Mesothelial cell of epicardium (in vitro differentiated cells): ENCODE measurements at regions not wholly inside any gene's neighbourhood (a gene's known extent, or its start where the extent isn't known, plus 50 kb on each side); places are given as distances from the start of the nearest gene placed in this dataset.

Experiments
- DNase-seq, 2 experiments: peaks; one replicate each; pipeline ENCODE4 v3.0.0; 2021; ENCODE audit warnings: low spot score in 2 of 2; ENCODE audit not compliant: unreplicated experiment in 2 of 2
- H3K27ac Mint-ChIP-seq: 2 replicates; pipeline ENCODE4 v1.8.0; 2021; ENCODE audit warnings: mixed read lengths
- H3K27me3 Mint-ChIP-seq: 2 replicates; pipeline ENCODE4 v1.8.0; 2021; ENCODE audit warnings: low read depth, mixed read lengths
- H3K36me3 Mint-ChIP-seq: 2 replicates; pipeline ENCODE4 v1.8.0; 2021; ENCODE audit warnings: mixed read lengths
- H3K4me1 Mint-ChIP-seq: 2 replicates; pipeline ENCODE4 v1.8.0; 2021; ENCODE audit warnings: mixed read lengths
- H3K4me3 Mint-ChIP-seq: 2 replicates; pipeline ENCODE4 v1.8.0; 2021; ENCODE audit warnings: mild to moderate bottlenecking, moderate library complexity, mixed read lengths
- H3K9me3 Mint-ChIP-seq: 2 replicates; pipeline ENCODE4 v1.8.0; 2021; ENCODE audit warnings: mixed read lengths
- CTCF ChIP-seq: fragments of 200-600 bp; sonication (generic); IDR thresholded peaks from one replicate; pipeline ENCODE4 v1.5.0; 2021; ENCODE audit warnings: antibody characterized with exemption; ENCODE audit not compliant: unreplicated experiment

- Mint-ChIP-seq H3K4me3 (no peak overlapping the region), H3K4me1 (peaks cover 30% of the 10 kb centered on the region), H3K27me3 (no peaks in the 10 kb centered on the region), H3K36me3 (peaks cover 5% of the 10 kb centered on the region), H3K27ac (peak overlapping the region; percentile 90), H3K9me3 (peaks cover 12% of the 10 kb centered on the region)
- DNase-seq = no peak
- no peak for TF ChIP-seq CTCF
Observed at GRCh38 chr3:106263546-106263945, 394.7 kb upstream of the CBLB start.

- peak overlapping the region; percentile 61 for H3K27ac Mint-ChIP-seq
- peaks cover 5% of the 10 kb centered on the region for H3K36me3 Mint-ChIP-seq
- no peak for DNase-seq
- peaks cover 17% of the 10 kb centered on the region for H3K9me3 Mint-ChIP-seq
- TF ChIP-seq CTCF = no peak
- H3K27me3 Mint-ChIP-seq = no peaks in the 10 kb centered on the region
- H3K4me3 Mint-ChIP-seq = no peak overlapping the region
- H3K4me1 Mint-ChIP-seq = peaks cover 30% of the 10 kb centered on the region
Observed at GRCh38 chr3:106265704-106266103, 396.9 kb upstream of the CBLB start.

GRCh38 chr3:106268696-106269095, 399.9 kb upstream of the CBLB start:
- no peak for DNase-seq
- peaks cover 7% of the 10 kb centered on the region for H3K36me3 Mint-ChIP-seq
- peaks cover 16% of the 10 kb centered on the region for H3K4me1 Mint-ChIP-seq
- no peak overlapping the region for H3K4me3 Mint-ChIP-seq
- TF ChIP-seq CTCF = no peak
- peaks cover 16% of the 10 kb centered on the region for H3K9me3 Mint-ChIP-seq
- H3K27ac Mint-ChIP-seq = no peak overlapping the region
- no peaks in the 10 kb centered on the region for H3K27me3 Mint-ChIP-seq

- no peaks in the 10 kb centered on the region for H3K27me3 Mint-ChIP-seq
Observed at GRCh38 chr3:106272302-106272701, 403.5 kb upstream of the CBLB start.

GRCh38 chr3:106275592-106275991, 406.8 kb upstream of the CBLB start:
- Mint-ChIP-seq H3K27ac (no peak overlapping the region), H3K36me3 (peaks cover 11% of the 10 kb centered on the region), H3K4me1 (peaks cover 2% of the 10 kb centered on the region), H3K4me3 (no peak overlapping the region), H3K27me3 (no peaks in the 10 kb centered on the region), H3K9me3 (peaks cover 22% of the 10 kb centered on the region)
- no peak for DNase-seq
- no peak for TF ChIP-seq CTCF

More at GRCh38 chr3:106272302-106272701, 403.5 kb upstream of the CBLB start:
- Mint-ChIP-seq H3K9me3 (peaks cover 20% of the 10 kb centered on the region), H3K36me3 (peaks cover 7% of the 10 kb centered on the region), H3K4me3 (no peak overlapping the region), H3K27ac (no peak overlapping the region), H3K4me1 (no peaks in the 10 kb centered on the region)
- no peak for TF ChIP-seq CTCF
- DNase-seq = no peak

- no peak overlapping the region for H3K27ac Mint-ChIP-seq
- DNase-seq = no peak
- TF ChIP-seq CTCF = no peak
- no peak overlapping the region for H3K4me3 Mint-ChIP-seq
- H3K9me3 Mint-ChIP-seq = peaks cover 25% of the 10 kb centered on the region
- H3K36me3 Mint-ChIP-seq = peaks cover 13% of the 10 kb centered on the region
- no peaks in the 10 kb centered on the region for H3K27me3 Mint-ChIP-seq
- H3K4me1 Mint-ChIP-seq = peaks cover 8% of the 10 kb centered on the region
Observed at GRCh38 chr3:106276151-106276550, 407.3 kb upstream of the CBLB start.
